Peyer's patch (tissue), 4 donors: ENCODE measurements at regions not wholly inside any gene's neighbourhood (a gene's known extent, or its start where the extent isn't known, plus 50 kb on each side); places are given as distances from the start of the nearest gene placed in this dataset.

Source experiments
- DNase-seq, 3 donors: peaks; one replicate each; pipeline ENCODE4 v3.0.0-alpha.2; 2017 to 2019
- H3K27ac ChIP-seq, 4 donors: fragments of 200-600 bp; sonication (generic); one replicate each; pipeline ENCODE4 v1.5.1; 2016 to 2019
- H3K27me3 ChIP-seq, 2 donors: fragments of 200-600 bp; sonication (generic); one replicate each; pipeline ENCODE4 v1.5.1; 2019
- H3K36me3 ChIP-seq, 3 donors: fragments of 200-600 bp; sonication (generic); one replicate each; pipeline ENCODE4 v1.5.1; 2016 to 2019
- H3K4me1 ChIP-seq, 4 donors: fragments of 200-600 bp; sonication (generic); one replicate each; pipeline ENCODE4 v1.5.1; 2016 to 2019
- H3K4me3 ChIP-seq, 4 donors: fragments of 200-600 bp; sonication (generic); 1 replicate in 3 of 4; 2 replicates in 1 of 4; pipeline ENCODE4 v1.5.1; 2016 to 2019; ENCODE audit warnings: mild to moderate bottlenecking in 1 of 4
- H3K9me3 ChIP-seq, 4 donors: fragments of 200-600 bp; sonication (generic); one replicate each; pipeline ENCODE4 v1.5.1; 2016 to 2019; ENCODE audit warnings: mild to moderate bottlenecking in 1 of 4
- CTCF ChIP-seq, 6 experiments: fragments of 450-650 bp in 4 of 6; fragments of 200-600 bp in 2 of 6; sonication (generic) in 1 of 6; IDR thresholded peaks; one replicate each; pipeline ENCODE4 v1.5.1; 2017 to 2019; ENCODE audit warnings: antibody characterized with exemption in 6 of 6, mild to moderate bottlenecking in 3 of 6, moderate library complexity in 1 of 6
- POLR2A ChIP-seq, 2 donors: fragments of 450-650 bp; IDR thresholded peaks; one replicate each; pipeline ENCODE4 v1.5.1; 2017; ENCODE audit warnings: antibody characterized with exemption in 2 of 2, mild to moderate bottlenecking in 2 of 2, moderate library complexity in 2 of 2

DNA sequence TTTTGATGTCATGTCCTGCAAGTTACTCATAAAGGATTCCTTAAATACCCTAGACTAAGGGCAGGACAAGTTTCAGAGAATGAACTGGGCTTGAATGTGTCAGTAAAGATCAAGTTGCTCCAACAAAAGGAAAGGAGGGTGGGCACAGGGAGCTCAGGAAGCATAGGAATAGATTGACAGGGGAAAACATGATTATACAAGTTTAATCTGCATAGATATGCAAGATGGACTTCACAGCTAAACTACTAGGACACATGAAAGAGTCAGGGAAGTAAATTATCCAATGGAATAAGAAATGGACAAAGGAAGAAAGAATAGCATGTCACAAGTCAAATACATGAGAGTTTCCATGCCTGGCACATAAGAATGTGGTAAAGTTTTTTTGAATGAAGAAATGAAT is 203.9 kb upstream of the SAMSN1 start:
- Histone ChIP-seq H3K4me3 (no peak overlapping the region), H3K36me3 (no peaks in the 10 kb centered on the region), H3K27ac (no peak overlapping the region), H3K27me3 (no peaks in the 10 kb centered on the region), H3K4me1 (no peaks in the 10 kb centered on the region), H3K9me3 (no peaks in the 10 kb centered on the region)
- TF ChIP-seq POLR2A (IDR thresholded peaks at IDR 0.05), result no peak
- DNase-seq, result no peak

DNA sequence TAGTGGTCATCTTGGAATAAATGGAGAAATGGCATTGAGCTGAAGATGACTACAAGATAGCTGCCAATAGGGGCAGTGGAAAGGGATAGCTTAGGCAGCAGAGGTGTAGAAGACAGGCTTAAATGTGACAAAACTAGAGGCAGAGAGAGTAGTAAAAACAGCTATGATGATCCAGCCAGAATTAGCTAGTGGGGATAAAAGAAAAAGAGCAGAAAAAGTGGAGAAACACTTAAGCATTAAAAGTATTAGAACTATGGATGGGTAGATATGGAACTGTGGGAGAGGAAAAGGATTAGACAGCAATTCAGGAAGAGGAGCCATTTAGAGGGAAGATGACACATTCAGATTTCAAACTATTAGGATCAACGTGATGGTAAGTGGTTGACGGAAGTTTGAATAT is 202.5 kb upstream of the SAMSN1 start:
- Histone ChIP-seq H3K4me1 (no peaks in the 10 kb centered on the region), H3K27me3 (no peaks in the 10 kb centered on the region), H3K27ac (no peak overlapping the region), H3K36me3 (no peaks in the 10 kb centered on the region), H3K4me3 (no peak overlapping the region), H3K9me3 (no peaks in the 10 kb centered on the region)
- no peak for DNase-seq
- TF ChIP-seq POLR2A (IDR thresholded peaks at IDR 0.05) (no peak), CTCF (IDR thresholded peaks at IDR 0.05) (no peak)

DNA sequence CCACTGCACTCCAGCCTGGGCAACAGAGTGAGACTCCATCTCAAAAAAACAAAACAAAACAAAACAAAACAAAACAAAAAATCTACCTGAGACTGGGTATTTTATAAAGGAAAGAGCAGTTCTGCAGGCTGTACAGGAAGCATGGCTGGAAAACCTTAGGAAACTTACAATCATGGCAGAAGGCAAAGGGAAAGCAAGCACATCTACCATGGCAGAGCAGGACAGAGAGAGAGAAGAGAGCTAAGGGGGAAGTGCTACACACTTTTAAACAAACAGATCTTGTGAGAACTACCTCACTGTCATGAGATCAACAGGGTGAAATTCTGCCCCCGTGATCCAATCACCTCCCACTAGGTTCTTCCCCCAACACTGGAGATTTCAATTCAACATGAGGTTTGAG is 198.3 kb upstream of the SAMSN1 start:
- Histone ChIP-seq H3K4me3 (no peak overlapping the region), H3K36me3 (no peaks in the 10 kb centered on the region), H3K9me3 (no peaks in the 10 kb centered on the region), H3K27ac (no peak overlapping the region), H3K27me3 (no peaks in the 10 kb centered on the region), H3K4me1 (no peaks in the 10 kb centered on the region)
- TF ChIP-seq CTCF (IDR thresholded peaks at IDR 0.05) (no peak), POLR2A (IDR thresholded peaks at IDR 0.05) (no peak)
- DNase-seq, result no peak

DNA sequence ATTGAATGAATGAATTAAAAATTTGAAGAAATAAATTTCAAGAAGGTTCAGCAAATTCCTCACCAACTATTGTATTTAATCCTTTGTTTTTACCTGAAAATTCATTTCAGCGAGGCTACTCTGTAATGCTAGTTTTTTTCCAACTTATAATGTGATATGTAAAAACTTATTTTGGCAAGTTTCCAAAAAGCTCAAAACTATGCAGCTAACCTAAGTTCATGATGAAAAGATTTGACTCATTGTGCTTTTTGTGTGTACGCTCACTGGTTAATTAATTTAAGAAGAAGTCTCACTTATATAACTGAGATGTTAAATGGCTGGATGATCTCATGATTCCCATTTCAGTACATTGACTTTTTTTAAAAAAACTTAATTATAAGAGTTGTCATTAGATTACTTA is 196.0 kb upstream of the SAMSN1 start:
- Histone ChIP-seq H3K27ac (no peak overlapping the region), H3K36me3 (no peaks in the 10 kb centered on the region), H3K4me1 (no peaks in the 10 kb centered on the region), H3K4me3 (no peak overlapping the region), H3K9me3 (no peaks in the 10 kb centered on the region), H3K27me3 (no peaks in the 10 kb centered on the region)
- TF ChIP-seq CTCF (IDR thresholded peaks at IDR 0.05), result no peak
- no peak for TF ChIP-seq POLR2A (IDR thresholded peaks at IDR 0.05)
- DNase-seq, result no peak

DNA sequence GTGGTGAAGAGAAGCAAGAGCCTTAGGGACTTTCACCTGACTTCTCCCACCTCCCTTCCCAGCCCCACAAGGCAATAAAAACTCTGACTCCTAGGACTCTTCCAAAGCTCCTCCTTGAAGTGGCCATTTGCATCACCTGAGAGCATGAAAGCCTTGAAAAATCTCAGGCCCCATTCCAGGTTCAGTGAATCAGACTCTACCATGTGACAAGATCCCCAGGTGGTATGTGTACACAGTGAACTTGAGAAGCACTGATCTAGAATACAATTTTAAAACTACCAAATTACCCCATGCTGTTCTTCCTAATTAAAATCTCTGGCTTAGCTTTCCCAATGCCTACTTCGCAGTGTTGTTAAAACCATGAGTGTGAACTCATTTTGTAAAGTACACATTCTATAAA is 195.1 kb upstream of the SAMSN1 start:
- Histone ChIP-seq H3K27me3 (no peaks in the 10 kb centered on the region), H3K27ac (no peak overlapping the region), H3K4me3 (no peak overlapping the region), H3K9me3 (no peaks in the 10 kb centered on the region), H3K4me1 (no peaks in the 10 kb centered on the region), H3K36me3 (no peaks in the 10 kb centered on the region)
- TF ChIP-seq CTCF (IDR thresholded peaks at IDR 0.05) (no peak), POLR2A (IDR thresholded peaks at IDR 0.05) (no peak)
- DNase-seq, result no peak

DNA sequence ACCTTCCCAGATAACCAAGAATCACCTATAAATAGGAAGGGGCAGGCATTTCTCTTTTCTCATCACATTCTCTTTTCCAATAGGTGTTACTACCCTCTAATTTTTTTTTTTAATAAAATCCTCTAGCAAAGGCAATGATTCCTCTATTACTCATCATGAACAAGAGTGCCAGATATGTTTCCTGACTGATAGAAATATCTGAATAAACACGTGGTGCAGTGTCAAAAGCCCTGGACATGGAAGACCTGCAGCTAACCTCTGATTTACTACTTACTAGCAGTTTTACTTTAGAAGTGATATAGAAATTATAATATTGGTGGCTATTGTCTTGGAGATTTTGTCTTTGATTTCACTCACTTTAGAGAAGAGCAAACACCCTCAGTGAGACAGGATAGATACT is 194.6 kb upstream of the SAMSN1 start:
- DNase-seq, result no peak
- TF ChIP-seq CTCF (IDR thresholded peaks at IDR 0.05), result no peak
- no peak for TF ChIP-seq POLR2A (IDR thresholded peaks at IDR 0.05)

More for the DNA sequence above, 194.6 kb upstream of the SAMSN1 start:
- no peaks in the 10 kb centered on the region for H3K27me3 ChIP-seq
- H3K9me3 ChIP-seq, result no peaks in the 10 kb centered on the region
- no peak overlapping the region for H3K27ac ChIP-seq
- no peaks in the 10 kb centered on the region for H3K36me3 ChIP-seq
- H3K4me1 ChIP-seq, result no peaks in the 10 kb centered on the region
- H3K4me3 ChIP-seq, result no peak overlapping the region
